Cerebellar cortex (tissue), 1 donor: ENCODE measurements at regions not wholly inside any gene's neighbourhood (a gene's known extent, or its start where the extent isn't known, plus 50 kb on each side); places are given as distances from the start of the nearest gene placed in this dataset.

ENCODE experiments used
- DNase-seq: peaks from one replicate; pipeline ENCODE4 v3.0.0-alpha.2; 2015; ENCODE audit warnings: low spot score

DNA sequence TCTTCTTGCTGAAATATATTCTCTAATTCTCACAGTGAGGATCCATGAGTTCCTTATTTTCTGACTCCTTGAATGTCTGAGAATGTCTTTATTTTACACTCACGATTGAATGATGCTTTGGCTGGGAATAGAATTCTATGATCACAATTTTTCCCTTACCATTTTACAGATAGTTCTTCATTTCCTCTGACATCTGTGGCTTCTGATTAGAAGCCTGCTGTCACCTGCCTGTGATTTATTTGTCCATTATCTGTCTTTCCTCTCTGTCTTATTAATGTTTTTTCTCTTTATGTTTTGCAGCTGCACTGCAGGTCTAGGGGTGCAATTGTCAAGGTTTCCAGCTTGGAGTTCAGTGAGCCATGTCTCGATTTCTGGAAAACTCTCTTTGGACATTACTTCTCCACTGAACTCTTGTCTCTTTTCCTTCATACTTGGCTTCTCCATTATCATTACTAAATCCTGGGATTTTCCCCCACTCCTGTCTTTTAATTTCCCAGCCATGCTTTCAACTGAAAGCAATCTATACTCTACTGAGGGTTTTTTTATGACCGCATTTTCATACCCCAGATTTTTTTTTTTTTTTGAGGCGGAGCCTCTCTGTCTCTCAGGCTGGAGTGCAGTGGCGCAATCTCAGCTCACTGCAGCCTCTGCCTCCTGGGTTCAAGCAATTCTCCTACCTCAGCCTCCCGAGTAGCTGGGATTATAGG lies 85.8 kb upstream of the PRNP start:
- DNase-seq, result no peak

DNA sequence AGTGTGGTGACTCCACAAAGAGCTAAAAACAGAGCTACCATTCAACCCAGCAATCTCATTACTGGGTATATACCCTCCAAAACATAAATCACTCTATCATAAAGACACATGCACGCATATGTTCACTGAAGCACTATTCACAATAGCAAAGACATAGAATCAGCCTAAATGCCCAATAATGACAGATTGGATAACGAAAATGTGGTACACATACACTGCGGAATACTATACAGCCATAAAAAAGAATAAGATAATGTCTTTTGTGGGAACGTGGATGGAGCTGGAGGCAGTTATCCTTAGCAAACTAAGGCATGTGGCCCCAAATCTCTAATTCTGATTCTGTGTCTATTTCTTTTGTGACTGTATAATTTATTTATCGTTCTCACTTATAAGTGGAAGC lies 89.0 kb upstream of the PRNP start:
- DNase-seq, result no peak

DNA sequence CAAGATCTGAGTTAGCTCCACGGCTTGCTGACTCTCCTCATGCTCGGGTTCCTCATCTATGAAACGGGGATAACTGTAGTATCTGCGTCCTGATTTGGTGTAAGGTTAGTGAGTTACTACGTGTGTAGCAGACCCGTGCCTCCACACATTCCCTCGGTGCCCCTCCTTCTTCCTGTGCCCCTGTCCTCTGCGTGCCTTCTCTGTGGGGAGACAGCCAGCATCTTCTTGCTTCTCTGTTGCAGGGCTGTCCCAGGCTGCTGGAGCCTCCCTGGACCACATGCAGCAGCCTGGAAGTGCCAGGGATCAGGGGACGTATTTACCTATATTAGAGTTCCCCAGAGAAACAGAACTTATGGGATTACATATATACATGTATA lies 93.1 kb upstream of the PRNP start:
- no peak for DNase-seq

DNA sequence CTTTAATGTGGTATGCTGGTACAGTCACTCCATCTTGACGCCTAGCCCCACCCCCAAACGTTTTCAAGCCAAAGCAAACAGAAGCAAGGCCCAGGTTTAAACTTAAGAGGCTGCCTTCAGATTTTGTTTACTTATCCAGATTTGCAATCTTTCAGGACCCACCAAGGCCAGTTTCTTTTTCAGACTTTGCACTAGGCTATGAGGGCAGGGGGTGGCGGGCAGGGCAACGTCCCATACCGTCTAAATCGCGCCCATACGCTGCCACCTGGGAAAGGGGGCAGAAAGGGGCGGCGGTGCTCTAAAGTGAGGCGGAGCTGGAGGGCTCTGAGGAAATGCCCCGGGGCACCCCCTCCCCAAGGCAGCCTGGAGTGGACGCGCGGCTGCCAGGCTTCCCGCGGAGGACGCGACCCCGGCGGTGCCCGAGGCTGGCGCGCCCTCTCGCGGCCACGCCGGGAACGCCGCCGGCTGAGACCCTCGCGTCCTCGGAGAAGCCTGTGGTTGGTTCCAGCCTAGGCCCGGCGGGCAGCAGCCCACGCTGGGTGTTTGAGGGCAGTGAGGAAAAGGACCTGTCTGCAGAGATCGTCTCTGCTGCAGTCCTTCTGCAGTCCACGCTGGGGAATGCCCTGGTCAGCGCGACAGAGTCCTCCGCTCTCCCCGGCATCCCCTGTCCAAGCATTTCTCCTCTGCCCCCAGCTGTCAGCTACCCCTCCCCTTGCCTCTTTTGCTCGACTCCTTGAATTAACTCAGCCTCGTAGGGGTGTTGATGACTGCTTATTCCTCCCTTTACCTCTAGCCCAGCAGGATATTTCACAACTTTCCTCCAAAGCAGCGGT lies 93.7 kb upstream of the PRNP start:
- no peak for DNase-seq

DNA sequence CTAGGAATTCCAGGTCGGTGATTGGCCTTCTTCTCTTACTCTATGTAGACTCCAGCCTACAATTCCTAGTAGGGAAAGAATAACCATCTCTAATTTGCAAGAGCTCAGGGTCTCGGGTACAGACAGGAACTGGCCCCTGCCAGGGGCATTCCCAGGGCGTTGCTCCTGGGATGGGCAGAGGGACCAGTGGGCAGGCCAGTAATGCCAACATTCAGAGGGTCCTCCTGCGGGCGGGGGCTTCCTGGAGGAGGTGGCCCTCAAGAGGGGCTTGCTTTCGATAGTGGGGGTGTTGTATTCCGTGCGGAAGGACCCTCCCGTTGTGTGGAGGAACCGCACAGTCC lies 94.3 kb upstream of the PRNP start:
- no peak for DNase-seq

DNA sequence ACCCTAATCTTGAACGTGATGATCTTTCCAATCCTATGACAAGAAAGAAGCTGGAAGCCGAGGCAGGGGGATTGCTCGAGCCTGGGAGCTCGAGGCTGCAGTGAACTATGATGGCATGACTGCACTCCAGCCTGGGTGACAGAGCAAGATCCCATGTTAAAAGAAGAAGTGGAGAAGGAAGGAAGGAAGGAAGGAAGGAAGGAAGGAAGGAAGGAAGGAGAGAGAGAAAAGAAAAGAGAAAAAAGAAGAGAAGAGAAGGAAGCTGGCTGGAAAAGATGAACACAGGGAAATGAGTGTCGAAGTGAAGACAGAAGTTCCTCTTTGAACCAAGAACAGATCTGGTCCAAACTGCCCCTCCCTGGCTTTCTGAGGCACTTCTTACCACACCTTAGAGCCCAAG lies 100.5 kb upstream of the PRNP start:
- no peak for DNase-seq

DNA sequence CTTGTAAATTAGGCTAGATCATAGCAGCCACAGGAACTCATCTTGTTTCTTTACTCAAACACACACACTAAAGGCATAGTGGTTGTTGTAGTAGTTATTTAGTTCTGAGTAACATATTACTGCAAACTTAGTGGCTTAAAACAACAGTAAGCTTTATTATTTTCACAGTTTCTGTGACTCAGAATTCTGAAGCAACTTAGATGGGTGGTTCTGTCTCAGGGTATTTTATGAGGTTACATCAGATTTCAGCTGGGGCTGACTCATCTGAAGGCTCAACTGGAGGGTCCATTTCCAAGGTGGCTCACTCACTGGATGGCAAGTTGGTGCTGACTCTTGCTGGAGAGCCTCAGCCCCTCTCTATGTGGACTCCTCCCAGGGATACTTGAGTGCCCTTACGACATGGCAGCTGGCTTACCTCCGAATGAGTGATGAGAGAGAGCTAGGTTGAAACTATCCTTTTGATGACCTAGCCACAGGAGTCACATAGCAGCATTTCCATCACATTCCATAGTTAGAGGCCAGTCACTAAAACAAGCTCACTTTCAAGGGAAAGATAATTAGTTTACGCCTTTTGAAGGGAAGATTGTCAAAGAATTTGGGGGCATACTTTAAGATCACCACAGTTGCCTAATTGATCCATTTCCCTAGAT lies 101.0 kb upstream of the PRNP start:
- no peak for DNase-seq

DNA sequence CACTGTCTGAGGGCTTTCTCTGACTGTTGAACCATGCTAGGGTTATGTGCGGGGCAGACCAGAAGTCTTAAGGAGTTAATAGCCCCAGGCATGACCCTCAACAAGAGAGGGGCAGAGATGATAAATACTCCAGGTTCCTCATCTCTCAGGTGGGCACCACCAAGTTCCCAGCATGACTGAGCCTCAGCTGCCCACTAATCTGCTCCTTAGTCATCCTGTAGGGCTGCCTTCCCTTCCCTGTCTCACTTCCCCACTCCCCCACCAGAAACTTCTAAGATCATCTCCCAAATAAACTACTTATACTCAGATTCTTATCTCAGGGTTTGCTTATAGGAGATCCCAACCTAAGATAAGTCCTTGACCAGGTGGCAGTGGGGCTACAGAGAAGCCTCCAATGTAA lies 101.7 kb upstream of the PRNP start:
- DNase-seq, result no peak

DNA sequence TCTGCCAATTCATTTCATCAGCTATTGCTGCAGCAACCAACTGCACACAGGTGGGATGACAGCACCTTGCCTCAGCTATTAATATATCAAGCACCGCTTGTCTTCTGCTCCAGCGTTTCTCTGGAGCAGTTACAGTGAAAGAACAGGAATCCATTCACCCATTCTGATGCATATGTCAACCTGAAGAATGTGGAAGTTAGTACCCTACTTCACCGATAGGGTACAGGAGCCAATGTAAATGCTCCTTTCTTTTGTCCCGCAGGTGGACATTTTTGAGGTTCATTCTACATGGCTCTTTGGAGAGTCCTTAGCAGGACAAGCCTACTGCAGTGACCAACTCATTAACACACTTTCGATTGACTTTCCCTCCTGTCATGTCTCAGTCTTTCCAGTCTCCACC lies 104.4 kb upstream of the PRNP start:
- no peak for DNase-seq

DNA sequence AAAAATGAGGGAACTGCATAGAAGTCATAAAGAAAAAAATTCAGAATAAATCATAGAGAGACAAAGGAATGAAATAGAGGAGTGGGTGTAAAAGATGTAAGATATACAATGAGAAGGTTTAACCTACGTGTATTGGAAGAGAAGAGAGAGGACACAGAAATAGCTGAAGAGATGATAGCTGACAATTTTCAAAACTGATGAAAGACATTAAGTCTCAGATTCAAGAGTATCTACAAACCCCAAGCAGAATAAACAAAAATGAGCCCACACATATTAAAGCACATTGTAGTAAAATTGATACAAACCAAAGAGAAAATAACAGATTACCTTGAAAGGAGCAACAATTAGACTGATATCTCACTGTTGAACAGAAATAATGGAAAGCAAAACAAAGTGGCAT lies 107.9 kb upstream of the PRNP start:
- DNase-seq, result no peak

DNA sequence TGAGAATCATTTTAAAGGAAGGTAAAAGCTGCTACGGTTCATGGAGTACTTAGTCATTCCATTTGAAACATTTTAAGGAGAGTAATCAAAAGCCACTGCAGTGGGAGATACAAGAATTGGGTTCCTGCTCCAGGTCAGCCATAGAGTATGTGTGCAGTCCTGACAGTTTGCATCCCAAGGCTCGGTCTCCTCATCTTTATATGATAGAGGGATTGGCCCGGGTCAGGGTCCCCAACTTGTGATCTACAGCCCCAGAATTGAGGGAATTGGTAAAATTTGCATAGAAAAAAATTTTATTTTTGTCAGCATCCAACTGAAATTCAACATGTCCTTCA lies 111.9 kb upstream of the PRNP start:
- no peak for DNase-seq

DNA sequence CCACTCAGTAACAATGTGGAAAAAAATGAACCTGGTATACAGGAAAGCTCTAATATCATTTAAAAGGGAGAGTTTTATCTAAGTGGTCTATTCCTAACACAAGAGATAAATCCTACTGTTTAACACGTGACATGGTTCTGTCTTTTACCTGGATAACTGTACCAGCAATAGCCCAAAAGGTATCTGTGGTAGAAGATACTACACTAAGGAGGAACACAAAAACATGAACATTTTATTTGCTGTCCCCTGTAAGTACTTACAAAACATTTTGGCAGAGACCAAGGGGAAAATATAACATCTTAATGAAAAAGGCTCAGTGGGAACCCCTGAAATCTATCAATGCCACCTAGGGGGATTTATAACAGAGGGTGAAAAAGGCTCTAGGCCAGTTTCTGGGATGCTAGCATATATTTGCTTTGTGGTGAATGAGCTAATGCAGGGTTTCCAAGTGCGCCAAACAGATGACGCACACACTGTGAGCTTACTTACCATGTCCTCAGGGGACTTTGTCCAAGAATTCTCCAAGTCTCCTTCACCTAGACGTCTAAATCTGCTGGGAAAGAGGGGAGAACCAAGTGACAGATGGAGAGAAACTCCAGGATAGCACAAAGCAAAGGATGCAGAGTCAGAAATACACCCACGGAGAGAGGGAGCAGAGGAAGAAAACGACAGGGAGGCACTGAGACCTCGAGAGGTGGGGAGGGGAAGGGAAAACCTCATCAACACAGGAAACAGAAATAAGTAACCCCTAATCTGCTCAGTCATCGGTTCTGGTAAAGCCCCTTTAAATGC lies 112.5 kb upstream of the PRNP start:
- DNase-seq, result no peak

DNA sequence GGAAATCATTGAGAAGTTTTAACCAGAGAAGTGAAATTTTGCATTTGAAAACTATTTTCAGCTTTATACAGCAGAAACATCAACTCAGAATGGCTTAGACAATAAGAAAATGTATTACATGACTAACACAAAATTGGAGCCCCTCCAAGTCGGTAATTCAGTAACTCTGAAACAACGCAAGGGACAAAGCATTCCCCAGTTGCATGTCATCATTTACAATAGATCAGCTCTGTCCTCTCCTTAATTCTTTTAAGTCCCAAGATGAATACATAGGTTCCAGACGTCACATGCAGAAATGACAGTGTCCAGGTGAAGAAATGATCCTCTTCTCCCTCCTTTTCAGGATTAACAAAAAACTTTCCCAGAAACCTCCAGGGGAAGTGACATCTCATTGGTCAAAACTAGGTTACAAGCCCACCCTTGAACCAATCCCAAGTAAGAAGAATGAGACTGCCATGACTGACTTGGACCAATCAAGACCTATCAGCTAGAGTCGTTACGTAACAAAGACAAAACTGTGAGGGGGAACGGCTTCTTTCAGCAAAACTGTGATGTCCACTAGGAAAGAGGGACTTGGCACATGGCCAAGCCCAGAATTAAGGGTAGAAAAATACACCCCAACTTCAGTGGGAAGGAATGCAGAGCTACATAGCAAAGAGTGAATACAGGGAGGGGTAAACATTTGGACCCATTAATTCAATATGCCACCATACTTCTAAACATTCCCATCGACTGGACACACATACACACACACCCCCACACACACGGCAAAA lies 114.3 kb upstream of the PRNP start:
- no peak for DNase-seq

DNA sequence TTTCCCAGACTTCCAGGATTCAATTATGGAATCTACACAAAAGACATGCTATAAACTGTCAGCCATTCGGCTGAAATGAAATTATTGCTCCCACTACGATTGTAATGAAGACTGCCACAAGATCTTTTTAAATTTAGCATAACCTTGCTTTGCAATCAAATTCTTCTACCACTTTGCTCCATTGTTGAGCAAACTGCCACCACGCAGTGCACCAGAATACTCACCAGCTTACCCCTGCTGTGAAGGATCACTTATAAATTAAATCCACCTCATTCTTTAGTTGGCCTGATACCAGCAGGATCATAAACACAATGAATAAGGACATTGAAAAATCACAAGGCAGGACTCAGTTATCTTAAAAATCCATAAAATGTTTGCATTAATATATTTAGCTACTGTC lies 116.4 kb upstream of the PRNP start:
- no peak for DNase-seq

DNA sequence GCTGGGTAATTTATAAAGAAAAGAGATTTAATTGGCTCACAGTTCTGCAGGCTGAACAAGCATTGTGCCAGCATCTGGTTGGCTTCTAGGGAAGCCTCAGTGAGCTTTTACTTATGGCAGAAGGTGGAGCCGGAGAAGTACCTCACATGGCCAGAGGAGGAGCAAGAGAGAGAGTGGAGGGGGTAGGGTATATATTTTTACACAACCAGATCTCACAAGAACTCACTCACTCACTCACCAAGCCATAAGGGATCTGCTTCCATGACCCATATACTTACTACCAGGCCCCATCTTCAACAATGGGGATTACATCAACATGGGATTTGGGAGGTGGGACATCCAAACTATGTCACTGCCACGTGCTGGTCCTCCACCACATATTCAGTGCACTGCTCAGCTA lies 117.2 kb upstream of the PRNP start:
- DNase-seq, result no peak

DNA sequence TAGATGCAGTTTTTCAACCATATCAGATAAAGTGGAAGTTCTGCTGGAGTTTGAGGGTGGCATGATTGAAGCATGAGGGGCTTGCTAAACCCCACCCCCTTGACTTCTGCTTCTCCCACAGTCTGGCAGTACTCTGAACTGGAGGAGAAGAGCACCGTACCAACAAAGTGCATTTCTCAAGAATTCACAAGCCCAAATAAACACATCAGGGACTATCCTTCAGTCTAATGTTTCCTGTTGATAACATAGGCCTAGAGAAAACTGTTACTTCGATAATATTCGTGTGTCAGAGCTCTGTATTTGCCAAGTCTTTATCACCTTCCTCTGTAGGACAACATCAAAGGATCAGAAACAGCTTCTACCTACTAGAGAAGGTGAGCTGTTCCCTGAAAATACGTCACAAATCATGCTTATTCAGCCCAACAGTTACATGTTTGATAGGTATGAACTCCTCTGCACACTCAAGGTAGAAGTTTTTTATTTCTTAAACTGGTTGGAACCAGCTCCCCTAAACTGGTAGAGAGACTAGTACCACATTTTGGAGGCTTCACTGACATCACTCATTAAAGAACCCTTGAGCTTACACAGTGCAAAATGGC lies 117.8 kb upstream of the PRNP start:
- no peak for DNase-seq

DNA sequence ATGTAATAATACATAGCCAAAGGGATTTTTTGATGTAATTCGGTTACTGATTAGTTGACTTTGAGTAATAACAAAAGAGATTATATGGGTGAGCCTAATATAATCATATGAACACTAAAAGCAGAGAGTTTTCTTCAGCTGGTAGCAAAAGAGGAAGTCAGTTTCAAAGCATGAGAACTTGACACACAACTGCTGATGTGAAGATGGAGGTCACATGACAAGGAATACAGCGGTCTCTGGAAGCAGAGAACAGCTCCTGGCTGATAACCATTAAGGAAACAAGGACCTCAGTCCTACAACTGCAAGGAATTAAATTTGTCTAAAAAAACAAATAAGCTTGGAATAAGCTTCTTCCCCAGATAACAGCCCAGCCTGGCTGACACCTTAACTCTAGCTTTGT lies 119.1 kb upstream of the PRNP start:
- DNase-seq, result no peak

DNA sequence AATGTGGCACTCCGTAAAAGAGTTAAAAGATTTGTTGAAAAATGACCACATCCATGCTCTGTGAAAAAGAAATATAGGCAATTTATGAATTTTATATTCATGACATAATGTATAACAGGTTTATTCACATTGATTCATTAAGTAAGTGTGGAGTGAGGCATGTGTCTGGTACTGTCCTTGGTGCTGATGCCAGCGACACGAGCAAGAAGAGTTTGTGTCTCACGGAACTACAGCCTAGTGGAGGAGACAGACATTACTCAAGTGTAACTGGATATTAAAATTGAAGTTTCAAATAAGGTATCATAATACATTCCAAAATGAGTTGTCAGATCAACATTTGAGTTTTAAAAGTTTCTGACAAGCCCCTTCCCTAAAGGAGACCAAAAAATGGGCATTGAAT lies 122.7 kb upstream of the PRNP start:
- DNase-seq, result no peak

DNA sequence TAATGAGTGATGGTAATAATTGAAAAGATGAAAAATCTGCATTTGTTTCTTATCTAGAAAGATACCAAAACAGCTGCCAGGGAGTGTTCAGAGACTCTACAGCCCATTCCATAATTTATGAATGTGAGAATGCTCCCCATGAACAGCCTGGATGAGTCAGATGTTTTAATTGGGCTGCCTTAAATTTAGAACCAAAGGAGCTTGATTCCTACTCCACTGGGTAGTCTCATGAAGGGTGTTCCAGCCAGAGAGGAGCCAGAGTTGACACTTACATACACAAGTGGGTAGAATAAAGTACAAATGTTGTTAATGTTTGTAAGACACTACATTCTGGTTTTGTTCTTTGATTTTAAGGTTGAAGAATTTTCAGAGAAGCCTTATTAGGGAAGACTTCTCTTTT lies 123.2 kb upstream of the PRNP start:
- DNase-seq, result no peak

DNA sequence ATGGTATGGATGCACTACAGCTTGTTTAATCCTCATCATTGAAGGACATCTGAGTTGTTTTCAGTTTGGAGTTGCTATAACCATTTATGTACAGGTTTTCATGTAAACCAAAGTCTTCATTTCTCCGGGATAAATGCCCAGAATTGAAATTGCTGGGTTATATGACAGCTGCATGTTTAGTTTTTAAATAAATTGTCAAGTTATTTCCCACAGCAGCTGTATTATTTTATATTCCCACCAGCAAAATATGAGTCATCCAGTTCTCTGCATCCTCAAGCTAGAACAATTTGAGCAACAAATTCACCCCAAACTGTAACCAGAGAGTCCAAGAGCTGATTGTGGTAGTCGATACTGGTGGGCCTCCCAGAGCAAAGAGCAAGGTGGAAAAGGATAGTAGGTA lies 125.6 kb upstream of the PRNP start:
- DNase-seq, result no peak

DNA sequence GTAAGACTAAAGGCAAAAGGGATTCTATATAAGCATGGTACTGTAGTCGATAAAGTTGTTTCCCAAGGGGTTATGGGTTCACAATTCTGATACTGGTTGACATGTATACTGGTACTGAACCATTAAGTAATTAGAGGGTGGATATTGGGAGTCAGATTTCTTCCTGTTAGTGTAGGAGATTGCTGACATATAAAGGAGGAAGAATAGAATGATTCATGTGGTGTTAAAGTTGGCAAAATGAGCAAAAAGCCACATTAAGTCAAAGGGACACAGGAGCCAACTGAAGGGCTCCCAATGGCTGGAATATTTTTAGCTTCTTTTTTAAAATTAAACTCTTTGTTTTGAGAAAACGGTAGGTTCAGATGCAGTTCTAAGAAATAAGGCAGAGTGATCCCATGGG lies 126.3 kb upstream of the PRNP start:
- no peak for DNase-seq

DNA sequence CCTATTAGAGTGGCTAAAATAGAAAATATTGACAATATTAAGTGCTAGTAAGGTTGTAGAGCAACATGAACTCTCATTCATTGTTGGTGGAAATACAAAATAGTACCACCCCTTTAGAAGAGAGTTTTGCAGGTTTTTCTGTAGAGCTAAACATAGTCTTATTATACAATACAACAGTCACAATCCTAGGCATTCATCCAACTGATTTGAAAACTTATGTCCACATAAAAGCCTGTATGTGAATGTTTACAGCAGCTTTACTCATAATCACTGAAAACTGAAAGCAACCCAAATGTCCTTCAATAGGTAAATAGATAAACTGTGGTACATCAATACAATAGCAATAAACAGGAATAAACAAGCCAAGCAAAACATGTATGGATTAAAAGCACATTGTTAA lies 127.2 kb upstream of the PRNP start:
- DNase-seq, result no peak
